Right lobe of liver (tissue), 6 donors: ENCODE measurements at regions not wholly inside any gene's neighbourhood (a gene's known extent, or its start where the extent isn't known, plus 50 kb on each side); places are given as distances from the start of the nearest gene placed in this dataset.

Experiments
- ATAC-seq, 4 donors: fragments of 200-7000 bp; cut with Tn5 transposase; one replicate each; pipeline ENCODE4 v1.9.1; 2020; ENCODE audit warnings: mild to moderate bottlenecking in 4 of 4, moderate library complexity in 4 of 4
- DNase-seq, 3 donors: peaks; one replicate each; pipeline ENCODE4 v3.0.0-alpha.2; 2020
- H3K27ac ChIP-seq, 3 donors: fragments of 200-600 bp; one replicate each; pipeline ENCODE4 v1.8.0; 2022
- H3K27me3 ChIP-seq, 2 donors: fragments of 200-600 bp; one replicate each; pipeline ENCODE4 v1.8.0; 2022
- H3K36me3 ChIP-seq, 4 donors: fragments of 200-600 bp; sonication (generic) in 1 of 4; one replicate each; pipeline versions ENCODE4 v1.5.1 to v1.8.0; 2017 to 2022; ENCODE audit warnings: control low read depth in 1 of 4
- H3K4me1 ChIP-seq, 4 donors: fragments of 200-600 bp; sonication (generic) in 1 of 4; one replicate each; pipeline versions ENCODE4 v1.5.1 to v1.8.0; 2017 to 2022; ENCODE audit warnings: control low read depth in 1 of 4
- H3K4me3 ChIP-seq, 3 donors: fragments of 200-600 bp; one replicate each; pipeline ENCODE4 v1.8.0; 2022
- H3K9me3 ChIP-seq, 4 donors: fragments of 200-600 bp; sonication (generic) in 1 of 4; one replicate each; pipeline versions ENCODE4 v1.5.1 to v1.8.0; 2017 to 2022; ENCODE audit warnings: control low read depth in 1 of 4
- POLR2A ChIP-seq: fragments of 450-650 bp; IDR thresholded peaks from one replicate; pipeline ENCODE4 v1.6.1; 2017; ENCODE audit warnings: antibody characterized with exemption, mild to moderate bottlenecking
- WGBS: methylation state at CpG from one replicate; pipeline ENCODE4 v1.1.6; 2018; ENCODE audit warnings: low coverage, low lambda C conversion rate; ENCODE audit not compliant: insufficient coverage; ENCODE audit errors: missing lambda C conversion rate; 5-methylcytosine and 5-hydroxymethylcytosine counted together
- intact Hi-C, 2 donors: fragments of 100-400 bp; cut with DNase I; formaldehyde crosslinking; loops; one replicate each; pipeline versions ENCODE4 v1.11.2 to v1.14.1; 2022
- TF ChIP-seq, protein P1 (sequence below), 4 donors: fragments of 200-600 bp in 3 of 4; fragments of 450-650 bp in 1 of 4; IDR thresholded peaks; one replicate each; pipeline versions ENCODE4 v1.5.1 to v1.8.0; 2016 to 2022; ENCODE audit warnings: antibody characterized with exemption in 4 of 4, mild to moderate bottlenecking in 2 of 4
- donor health status: DM: no; HTN: yes; CAD: no.
- donor health status: DM: no; HTN: no; CAD: no.
- donor health status: DM: no; HTN: no; CAD: no.
- donor health status: DM: no; HTN: yes; CAD: no.
- donor health status: DM: no; HTN: yes; CAD: no.

DNA sequence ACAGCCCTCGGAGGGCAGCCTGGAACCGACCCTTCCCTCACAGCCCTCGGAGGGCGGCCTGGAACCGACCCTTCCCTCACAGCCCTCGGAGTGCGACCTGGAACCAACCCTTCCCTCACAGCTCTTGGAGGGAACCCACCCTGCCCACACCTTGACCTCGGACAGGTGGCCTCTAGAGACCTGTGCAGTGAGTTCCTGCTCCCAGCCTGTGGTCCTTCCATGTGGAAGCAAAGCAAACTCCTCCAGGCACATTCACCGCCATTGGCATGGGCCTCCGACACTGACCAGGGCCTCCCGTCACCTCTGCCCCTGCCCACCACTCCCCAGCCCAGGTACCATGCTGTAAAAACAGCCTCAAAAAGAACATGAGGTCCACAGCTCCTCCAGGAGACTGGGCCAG, 272.1 kb downstream of the BRD1 start:
- no peaks in the 10 kb centered on the region for H3K36me3 ChIP-seq
- no peak overlapping the region for H3K4me3 ChIP-seq
- TF ChIP-seq POLR2A = no peak
- TF ChIP-seq, protein P1, sequence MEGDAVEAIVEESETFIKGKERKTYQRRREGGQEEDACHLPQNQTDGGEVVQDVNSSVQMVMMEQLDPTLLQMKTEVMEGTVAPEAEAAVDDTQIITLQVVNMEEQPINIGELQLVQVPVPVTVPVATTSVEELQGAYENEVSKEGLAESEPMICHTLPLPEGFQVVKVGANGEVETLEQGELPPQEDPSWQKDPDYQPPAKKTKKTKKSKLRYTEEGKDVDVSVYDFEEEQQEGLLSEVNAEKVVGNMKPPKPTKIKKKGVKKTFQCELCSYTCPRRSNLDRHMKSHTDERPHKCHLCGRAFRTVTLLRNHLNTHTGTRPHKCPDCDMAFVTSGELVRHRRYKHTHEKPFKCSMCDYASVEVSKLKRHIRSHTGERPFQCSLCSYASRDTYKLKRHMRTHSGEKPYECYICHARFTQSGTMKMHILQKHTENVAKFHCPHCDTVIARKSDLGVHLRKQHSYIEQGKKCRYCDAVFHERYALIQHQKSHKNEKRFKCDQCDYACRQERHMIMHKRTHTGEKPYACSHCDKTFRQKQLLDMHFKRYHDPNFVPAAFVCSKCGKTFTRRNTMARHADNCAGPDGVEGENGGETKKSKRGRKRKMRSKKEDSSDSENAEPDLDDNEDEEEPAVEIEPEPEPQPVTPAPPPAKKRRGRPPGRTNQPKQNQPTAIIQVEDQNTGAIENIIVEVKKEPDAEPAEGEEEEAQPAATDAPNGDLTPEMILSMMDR (IDR thresholded peaks at IDR 0.05) = no peak
- H3K27ac ChIP-seq = no peak overlapping the region
- no peak for ATAC-seq
- intact Hi-C loops = no loop called here
- no peaks in the 10 kb centered on the region for H3K4me1 ChIP-seq
- no peaks in the 10 kb centered on the region for H3K27me3 ChIP-seq
- H3K9me3 ChIP-seq = no peaks in the 10 kb centered on the region
- 77% methylated on average over 3 of the region's 11 CpGs for WGBS
- peak in 1 of 3 donors; percentile 21 for DNase-seq

DNA sequence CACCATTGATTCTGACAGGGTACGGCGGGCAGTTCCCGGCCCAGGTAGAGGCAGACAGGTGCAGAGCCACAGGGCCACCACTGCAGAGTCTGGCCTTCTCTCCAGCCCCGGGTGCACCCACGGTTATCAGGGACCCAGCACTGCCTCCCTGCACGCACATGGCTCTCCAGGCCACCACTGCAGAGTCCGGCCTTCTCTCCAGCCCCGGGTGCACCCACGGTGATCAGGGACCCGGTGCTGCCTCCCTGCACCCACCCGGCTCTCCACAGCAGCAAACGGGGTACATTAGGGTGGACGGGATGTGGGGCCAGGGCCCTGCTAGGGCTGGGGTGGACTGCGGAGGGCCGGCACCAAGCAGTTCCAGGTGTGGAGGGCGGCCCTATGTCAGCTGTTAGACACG, 272.9 kb downstream of the BRD1 start:
- no peaks in the 10 kb centered on the region for H3K4me1 ChIP-seq
- ATAC-seq (no peak), DNase-seq (peak in 2 of 3 donors; percentile 18 to 28)
- TF ChIP-seq, protein P1 (IDR thresholded peaks at IDR 0.05) = no peak
- TF ChIP-seq POLR2A = no peak
- H3K27me3 ChIP-seq = no peaks in the 10 kb centered on the region
- WGBS = 80% methylated on average over 1 of the region's 17 CpGs
- intact Hi-C loops = no loop called here
- no peak overlapping the region for H3K4me3 ChIP-seq
- H3K9me3 ChIP-seq = no peaks in the 10 kb centered on the region
- no peaks in the 10 kb centered on the region for H3K36me3 ChIP-seq
- no peak overlapping the region for H3K27ac ChIP-seq

DNA sequence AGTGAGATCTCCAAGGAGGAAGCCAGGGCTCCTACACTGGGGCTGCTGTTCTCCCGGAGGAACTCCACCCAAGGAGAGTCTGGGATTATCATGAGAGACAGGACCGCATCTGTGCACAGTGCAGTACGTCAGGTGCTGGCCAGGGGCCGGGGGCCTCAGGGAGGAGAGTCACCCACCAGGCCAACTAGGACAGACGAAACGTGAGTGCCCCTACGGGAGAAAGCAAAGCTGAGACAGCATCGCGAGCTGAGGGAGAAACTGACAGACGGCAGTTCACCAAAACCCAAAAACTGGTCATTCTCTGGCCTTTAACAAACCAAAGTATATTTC, 273.4 kb downstream of the BRD1 start:
- Histone ChIP-seq H3K9me3 (no peaks in the 10 kb centered on the region), H3K4me1 (no peaks in the 10 kb centered on the region), H3K4me3 (no peak overlapping the region), H3K27me3 (no peaks in the 10 kb centered on the region), H3K36me3 (no peaks in the 10 kb centered on the region), H3K27ac (no peak overlapping the region)
- 59% methylated on average over 10 of the region's 10 CpGs for WGBS
- no peak for TF ChIP-seq POLR2A
- TF ChIP-seq, protein P1 (IDR thresholded peaks at IDR 0.05) = no peak
- intact Hi-C loops = no loop called here
- ATAC-seq = no peak
- DNase-seq = peak in 1 of 3 donors; percentile 29

GRCh38 chr22:49553518-49554295, 274.0 kb downstream of the BRD1 start:
- Histone ChIP-seq H3K27me3 (no peaks in the 10 kb centered on the region), H3K9me3 (no peaks in the 10 kb centered on the region), H3K27ac (no peak overlapping the region), H3K36me3 (no peaks in the 10 kb centered on the region), H3K4me1 (no peaks in the 10 kb centered on the region), H3K4me3 (no peak overlapping the region)
- TF ChIP-seq, protein P1 (IDR thresholded peaks at IDR 0.05) = no peak
- no peak for TF ChIP-seq POLR2A
- WGBS = 36% methylated on average over 6 of the region's 20 CpGs
- ATAC-seq (no peak), DNase-seq (peak in 2 of 3 donors; percentile 29 to 30)
- intact Hi-C loops = no loop called here
